RWPE1 (cell line): ENCODE measurements at regions not wholly inside any gene's neighbourhood (a gene's known extent, or its start where the extent isn't known, plus 50 kb on each side); places are given as distances from the start of the nearest gene placed in this dataset.

Experiments used
- CTCF ChIA-PET: fragments of 350-600 bp; sonication (Branson Sonifier 250); formaldehyde crosslinking; extraction: SDS; loops from one replicate; lab custom pipeline; 2021; lab: Yijun Ruan, JAX
- POLR2A ChIA-PET: fragments of 400-600 bp; formaldehyde crosslinking; extraction: SDS; loops from one replicate; lab custom pipeline; 2020; ENCODE audit warnings: antibody characterized with exemption; ENCODE audit not compliant: low non-redundant PET; lab: Yijun Ruan, JAX
- DNase-seq: peaks from one replicate; pipeline ENCODE4 v3.0.0; 2012; ENCODE audit warnings: low spot score
- H3K27ac ChIP-seq: fragments of 450-650 bp; 2 replicates; pipeline ENCODE4 v1.5.1; 2017
- CTCF ChIP-seq: fragments of 450-650 bp; conservative IDR thresholded peaks from 2 replicates; pipeline ENCODE4 v1.5.1; 2017; ENCODE audit warnings: low read depth, mild to moderate bottlenecking

GRCh38 chr10:111999205-111999914 lies 184.2 kb downstream of the GPAM start:
- DNase-seq, result no peak
- ChIA-PET POLR2A (no interaction called here), CTCF (no interaction called here)
- no peak for TF ChIP-seq CTCF
- H3K27ac ChIP-seq, result no peak overlapping the region

GRCh38 chr10:111999915-112000302 lies 183.7 kb downstream of the GPAM start:
- ChIA-PET POLR2A (no interaction called here), CTCF (no interaction called here)
- no peak for TF ChIP-seq CTCF
- DNase-seq, result no peak
- no peak overlapping the region for H3K27ac ChIP-seq

GRCh38 chr10:112000466-112000865 lies 183.1 kb downstream of the GPAM start:
- CTCF ChIA-PET, result no interaction called here
- DNase-seq, result no peak
- TF ChIP-seq CTCF, result no peak
- POLR2A ChIA-PET, result no interaction called here
- H3K27ac ChIP-seq, result no peak overlapping the region

DNA sequence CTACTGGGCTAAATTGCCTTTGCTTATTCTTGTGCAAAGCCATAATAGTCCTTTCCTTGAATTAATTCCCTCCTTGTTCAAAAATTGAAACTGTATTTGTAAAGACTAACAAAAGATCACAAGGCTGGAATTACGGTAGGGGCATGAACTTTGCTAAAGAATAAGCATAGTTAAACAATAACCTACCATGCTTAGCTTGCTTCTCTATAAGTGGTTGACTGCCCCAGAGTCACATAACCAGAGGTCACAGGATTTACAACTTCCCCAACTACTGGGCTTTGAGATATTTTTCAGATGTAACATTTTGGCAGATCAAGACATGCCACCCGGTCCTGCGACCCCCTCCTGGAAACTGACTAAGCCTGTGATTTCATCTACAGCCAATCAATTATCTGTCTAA lies 181.4 kb downstream of the GPAM start:
- ChIA-PET POLR2A (no interaction called here), CTCF (no interaction called here)
- TF ChIP-seq CTCF, result no peak
- DNase-seq, result no peak
- no peak overlapping the region for H3K27ac ChIP-seq

DNA sequence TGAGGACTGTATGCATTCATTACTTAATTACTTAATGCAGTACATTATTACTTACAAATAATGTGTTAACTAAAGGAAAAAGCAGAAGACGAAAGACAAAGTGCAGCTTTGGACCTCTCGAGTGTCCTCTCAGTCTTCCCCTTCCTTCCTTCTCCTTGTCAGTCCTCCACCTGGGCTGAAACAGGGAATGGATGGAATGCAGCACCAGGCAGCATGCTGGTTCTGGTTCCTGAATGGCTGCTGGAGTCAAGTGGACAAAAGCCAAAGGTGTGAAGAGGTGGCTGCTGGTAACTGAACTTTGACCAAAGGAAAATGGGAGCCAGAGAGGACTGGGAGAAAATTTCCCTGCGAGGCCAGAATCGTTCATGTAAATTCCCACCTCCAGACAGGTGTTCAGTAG lies 179.5 kb downstream of the GPAM start:
- no peak overlapping the region for H3K27ac ChIP-seq
- ChIA-PET CTCF (no interaction called here), POLR2A (no interaction called here)
- no peak for TF ChIP-seq CTCF
- no peak for DNase-seq

DNA sequence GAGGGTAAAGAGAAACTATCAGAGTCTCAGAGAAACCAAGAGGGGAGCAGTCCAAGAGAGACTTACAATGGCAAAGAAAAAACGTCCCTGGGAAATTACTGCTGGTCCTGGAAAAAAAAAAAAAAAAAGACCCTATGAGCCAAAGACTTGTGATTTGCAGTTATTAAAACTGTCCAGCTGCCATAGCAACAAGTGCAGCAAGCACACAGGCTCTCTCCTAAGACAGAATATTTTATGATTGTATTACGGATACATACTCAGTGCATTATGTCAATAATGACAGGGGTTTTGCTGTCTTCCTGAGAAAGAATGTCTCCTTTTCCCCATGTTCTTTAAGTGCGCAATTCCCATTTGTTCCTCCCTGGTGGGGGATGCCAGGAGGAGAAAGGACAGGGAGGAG lies 178.5 kb downstream of the GPAM start:
- no peak overlapping the region for H3K27ac ChIP-seq
- ChIA-PET CTCF (interaction anchor here (0.6 kb wide), 1 partner anchor 122 kb away, joined by 4 read pairs; no protein-coding TSS in a partner anchor), POLR2A (no interaction called here)
- TF ChIP-seq CTCF, result no peak
- no peak for DNase-seq
